ENCODE measurements at regions not wholly inside any gene's neighbourhood (a gene's known extent, or its start where the extent isn't known, plus 50 kb on each side); places are given as distances from the start of the nearest gene placed in this dataset.

DNA sequence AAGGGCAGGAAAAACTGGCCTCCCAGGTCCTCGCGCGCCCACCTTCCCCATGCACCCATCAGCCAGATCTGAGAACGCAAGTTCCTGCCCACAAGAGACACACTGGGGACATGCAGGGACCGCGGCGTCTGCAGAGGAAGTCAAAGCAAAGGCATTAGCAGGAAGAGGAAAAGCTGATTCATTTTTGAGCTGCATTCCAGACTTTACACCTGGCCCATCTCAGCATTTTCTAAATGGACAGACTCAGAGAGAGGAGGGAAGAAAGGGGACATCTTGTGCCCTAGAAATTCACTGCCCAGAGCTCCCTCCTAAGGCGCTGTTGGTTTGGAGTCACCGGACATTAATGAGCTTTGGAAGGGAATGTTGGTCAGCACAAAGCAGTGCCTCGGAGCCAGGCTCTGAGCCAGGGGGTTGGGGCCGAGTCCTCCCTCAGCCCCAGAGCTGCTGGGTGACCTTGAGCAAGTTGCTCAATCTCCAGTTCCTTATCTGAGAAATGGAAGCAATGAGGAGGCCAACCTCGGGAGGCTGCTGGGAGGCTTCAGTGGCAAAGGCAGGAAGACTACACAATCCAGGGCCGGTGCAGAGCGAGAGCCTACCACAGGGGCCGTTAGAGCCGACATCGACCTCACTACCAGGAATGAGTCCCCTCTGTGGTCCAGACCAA is 150.5 kb upstream of the IQSEC1 start:
- DNase-seq = no peak

DNA sequence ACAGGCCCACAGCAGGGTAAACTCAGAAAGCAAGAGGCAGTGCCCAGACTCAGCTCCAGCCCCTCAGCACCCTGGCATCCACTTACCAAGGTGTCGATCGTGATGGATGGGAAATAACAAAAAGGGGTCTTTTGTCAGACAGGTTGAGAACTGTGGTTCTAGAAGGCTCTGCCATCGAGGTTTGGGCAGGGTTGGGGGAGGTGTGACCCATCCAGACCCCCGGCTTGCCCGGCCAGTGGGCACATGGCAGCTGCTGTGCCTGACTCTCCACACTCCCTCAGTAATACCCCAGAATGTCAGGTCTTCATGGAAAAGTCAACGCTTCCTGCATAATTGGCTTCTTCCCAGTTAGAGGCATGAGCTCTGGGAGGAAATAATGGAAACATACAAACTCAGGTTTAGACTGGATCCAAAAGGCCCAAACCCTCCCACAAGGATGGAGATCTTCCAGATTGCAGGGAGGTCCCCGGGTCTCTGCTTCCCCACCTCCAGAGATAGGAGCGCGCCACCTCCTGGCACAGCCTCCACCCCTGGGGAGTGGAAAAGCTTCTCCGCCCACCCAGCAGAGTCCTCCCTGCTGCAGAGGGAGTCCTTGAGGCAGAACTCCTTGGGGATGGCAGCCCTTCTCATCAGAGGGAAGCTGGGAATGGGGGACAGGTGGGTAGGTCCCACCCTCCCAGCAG is 149.8 kb upstream of the IQSEC1 start:
- DNase-seq = no peak

- no peak for DNase-seq
Observed at GRCh38 chr3:13222131-13222530, 148.9 kb upstream of the IQSEC1 start.

GRCh38 chr3:13221491-13222061 is 148.3 kb upstream of the IQSEC1 start:
- no peak for DNase-seq

DNA sequence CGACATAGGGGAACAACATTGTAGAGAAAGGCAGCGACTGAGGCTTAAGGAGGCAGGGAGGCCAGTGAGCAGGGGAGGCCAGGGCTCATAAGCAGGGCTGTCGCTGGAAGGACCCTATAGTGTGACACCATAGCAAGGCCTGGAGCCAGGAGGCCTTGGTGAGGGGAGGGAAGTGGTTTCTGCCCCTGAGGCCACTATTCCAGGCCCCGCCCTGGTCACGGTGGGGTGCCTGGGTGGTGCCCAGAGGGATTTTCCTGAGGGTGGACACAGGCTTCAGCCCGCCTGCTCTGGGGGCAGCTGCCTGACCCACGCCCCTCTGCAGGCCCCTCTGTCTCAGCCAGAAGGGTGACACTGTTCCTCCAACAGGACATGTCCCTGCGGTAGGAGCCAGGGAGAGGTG is 147.8 kb upstream of the IQSEC1 start:
- DNase-seq = no peak

DNA sequence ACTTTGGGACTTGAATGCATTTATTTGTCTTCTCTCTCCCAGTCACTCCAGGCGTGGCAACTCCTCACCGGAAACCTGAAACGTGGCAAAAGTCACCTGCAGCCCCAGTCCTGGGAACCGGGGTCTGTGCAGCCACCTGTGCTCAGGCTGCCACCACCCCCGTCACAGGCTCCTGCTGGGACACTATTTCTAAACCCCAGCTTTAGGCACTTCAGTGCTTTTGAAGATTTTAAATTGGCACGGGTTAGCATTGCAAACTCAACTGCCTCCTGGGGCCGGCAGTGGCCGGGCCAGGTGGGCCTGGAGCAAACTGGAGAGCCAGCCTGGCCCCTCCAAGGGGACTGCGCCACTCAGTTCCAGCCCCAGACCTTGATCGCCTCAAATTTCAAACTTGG is 146.7 kb upstream of the IQSEC1 start:
- DNase-seq = no peak

DNA sequence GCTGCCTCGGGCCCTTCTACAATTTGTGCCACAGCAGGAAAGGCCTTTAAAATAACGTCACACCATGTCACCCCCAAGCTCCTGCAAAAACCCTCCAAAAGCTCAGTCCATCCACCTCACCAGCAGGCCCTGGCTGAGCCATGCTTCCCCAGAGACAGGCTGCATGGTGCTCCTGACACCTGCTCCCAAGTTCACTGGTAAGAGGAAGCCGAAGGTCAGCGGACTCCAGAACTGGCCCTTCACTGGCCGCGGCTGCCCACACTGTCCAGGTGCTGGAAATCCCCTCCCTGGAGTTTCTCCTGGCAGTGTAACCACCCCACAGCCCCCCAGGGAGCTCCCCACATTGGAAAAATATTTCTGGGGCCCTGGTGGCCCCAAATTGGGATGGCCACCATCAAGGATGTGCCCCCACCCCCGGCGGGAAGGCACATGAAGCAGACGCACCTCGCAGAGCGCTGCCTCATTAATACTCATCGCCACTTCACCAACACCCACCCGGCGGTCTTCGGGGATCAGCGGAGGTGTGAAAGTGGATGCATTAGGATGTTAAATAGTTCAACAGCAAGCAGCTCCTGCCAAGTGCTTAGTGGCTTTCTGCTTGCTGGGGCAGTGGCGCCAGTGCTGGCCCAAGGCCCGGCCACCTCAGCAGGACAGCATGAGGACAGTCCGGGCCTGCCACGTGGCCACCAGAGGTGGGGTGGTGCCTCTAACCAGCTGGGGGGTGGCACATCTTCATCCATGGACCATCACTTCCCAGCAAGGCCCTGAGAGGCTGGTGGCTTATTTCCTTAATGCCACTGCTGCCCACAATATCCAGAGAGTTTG is 146.1 kb upstream of the IQSEC1 start:
- DNase-seq = no peak

DNA sequence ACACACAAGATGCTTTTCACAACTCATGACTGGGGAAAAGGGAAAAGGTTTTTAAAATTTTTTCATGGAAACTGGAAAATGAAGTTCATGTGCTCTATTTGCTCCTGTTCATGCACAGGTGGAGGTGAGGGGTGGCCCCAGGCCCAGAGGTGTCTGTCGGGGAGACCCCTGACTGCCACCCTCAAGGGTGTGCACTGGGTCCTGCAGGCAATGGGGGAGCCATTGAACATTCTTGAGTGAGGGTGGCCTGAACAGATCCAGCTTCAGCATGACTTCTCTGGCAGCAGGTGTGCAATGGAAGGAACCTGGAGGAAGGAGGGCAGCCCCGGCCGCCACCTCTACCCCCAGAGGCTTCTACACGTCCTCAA is 145.3 kb upstream of the IQSEC1 start:
- no peak for DNase-seq

DNA sequence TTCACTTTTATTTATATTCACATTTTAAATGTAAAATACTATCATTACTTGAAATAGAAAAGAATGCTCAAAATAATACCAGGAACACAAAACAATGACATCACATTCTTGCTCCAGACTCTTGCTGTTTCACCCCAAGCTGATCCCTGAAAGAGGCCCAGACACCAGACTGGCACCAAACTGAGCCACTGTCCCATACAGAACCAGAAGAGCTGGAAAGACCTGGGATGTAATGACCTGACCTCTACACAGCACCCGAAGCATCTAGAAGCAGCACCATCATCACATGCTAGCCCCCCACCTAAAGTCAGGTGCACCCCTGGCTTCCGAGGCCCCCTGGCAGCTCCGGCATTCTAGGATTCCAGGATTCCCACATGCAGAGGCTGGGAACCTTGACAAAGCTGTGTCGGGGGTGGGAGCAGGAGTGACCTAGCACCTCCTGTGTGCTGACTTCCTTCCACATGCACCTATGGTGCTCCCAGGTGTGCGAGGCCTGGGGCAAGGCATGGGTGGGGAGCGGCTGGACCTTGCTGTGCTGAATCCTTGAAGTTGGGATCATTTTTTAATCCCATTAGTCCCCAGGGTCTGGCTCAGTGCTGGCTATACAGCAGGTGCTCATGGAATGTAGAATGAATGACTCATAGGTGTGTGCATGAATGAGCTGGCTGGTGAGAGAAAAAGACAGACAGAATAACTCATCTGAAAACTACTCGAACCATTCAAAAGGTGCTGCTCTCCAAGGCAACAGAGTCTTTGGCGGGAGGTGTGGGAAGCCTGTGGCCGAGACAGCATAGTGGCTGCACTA is 144.7 kb upstream of the IQSEC1 start:
- DNase-seq = no peak

DNA sequence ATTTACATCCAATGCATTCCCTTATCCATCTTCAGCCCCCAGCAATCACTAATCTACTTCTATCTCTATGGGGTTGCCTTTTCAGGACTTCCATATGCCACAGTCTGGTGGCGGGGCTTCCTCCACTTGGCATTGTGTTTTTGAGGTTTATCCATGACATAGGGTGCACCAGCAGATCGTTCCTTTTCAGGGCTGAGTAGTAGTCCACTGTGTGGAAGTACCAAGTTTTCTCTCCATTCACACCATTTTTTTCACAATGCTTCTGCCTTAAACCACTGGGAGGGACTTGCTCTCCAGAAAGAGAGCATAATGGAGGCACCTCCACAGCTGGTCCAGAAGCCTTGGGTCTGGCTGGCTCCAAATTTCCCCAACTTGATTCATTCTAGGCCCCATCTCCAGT is 144.0 kb upstream of the IQSEC1 start:
- DNase-seq = no peak

DNA sequence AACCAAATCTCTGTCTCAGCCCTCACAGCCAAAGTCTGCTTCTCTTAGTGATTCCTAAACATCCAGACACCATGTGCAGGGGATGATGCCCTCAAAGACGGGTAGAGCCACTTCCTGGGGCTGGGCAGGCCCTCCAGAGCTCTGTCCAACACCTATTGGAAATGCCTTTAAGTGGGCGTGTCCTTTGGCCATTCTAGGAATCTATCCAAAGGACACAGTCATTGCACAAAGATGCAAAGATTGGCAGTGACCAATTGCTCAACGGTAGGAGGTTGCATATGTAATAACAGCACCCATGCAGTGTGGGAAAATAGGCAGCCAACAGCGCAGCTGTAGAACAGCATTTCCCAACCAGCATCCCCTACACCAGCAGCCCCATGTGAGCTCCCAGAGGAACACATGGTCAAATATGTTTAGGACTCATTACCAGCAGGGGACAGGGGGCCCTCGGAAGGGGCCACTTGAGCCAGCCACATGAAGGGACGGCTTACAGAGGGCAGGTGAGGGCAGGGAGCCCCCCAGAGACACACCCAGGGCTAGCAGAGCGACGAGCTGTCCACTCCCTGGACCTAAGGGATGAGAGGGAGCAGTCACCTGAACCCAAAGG is 142.8 kb upstream of the IQSEC1 start:
- DNase-seq = no peak

- DNase-seq = no peak
Observed at GRCh38 chr3:13214847-13215472, 141.7 kb upstream of the IQSEC1 start.

DNA sequence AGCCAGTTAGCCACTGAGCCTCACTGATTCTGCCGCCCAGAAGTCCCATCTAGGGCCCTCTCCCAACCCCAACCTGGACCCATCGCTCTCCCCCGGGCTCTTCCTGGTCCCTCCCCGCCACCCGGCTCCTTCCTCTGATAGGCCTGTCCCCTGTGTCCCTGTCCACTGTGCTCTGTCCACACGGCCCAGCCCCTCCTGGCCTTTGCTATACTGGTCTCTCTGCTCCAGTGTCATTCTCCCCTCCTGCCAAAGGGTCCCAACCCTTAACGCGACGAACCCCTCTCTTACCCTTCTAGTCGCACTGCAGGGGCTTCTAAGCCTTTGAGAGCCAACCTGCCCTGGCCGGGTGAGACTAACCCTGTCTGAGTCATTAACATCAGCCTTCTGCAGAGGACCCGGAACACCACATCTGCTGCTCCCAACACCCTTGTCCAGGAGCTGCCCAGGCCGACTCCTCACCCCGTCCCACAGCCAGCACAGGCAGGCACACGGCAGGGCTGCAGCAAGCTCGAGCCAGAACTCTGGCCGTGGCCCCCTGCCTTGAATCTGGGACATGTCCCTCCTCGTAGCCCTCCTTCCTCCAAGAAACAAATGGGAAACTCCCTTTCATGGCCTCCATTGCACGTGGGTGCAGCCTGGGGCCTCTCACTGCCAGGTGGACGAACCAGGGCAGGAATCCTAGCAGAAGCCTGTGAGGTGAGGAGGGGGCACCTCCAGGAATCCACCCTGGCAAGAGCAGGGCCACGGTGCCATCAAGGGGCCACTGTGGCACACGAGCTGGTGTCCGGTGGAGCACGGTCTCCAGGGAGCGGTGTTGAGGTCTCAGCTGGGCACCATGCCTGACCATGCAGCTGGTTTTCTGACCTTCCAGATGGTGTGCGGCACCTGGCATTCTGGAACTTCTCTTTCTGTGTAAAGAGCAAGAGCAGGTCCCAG is 140.9 kb upstream of the IQSEC1 start:
- no peak for DNase-seq

DNA sequence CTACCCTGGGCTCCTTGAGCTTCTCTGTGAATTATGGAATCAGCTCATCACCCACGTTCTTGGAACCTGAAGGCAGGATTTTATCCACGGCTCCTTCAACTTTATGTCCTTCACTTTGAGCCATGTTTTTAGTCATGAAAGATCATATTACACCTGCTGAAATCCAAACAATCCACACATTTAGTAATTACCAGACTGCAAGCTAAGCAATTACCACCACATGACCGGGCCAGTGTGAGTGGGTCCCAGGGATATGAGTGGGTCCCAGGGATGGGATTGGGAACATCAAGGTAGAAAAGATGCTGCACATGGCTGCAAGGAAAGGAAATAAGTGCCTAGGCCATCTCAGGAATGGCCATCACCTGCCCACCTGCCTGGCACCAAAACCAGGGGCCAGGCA is 140.3 kb upstream of the IQSEC1 start:
- DNase-seq = no peak

GRCh38 chr3:13211605-13212210 is 138.5 kb upstream of the IQSEC1 start:
- no peak for DNase-seq

DNA sequence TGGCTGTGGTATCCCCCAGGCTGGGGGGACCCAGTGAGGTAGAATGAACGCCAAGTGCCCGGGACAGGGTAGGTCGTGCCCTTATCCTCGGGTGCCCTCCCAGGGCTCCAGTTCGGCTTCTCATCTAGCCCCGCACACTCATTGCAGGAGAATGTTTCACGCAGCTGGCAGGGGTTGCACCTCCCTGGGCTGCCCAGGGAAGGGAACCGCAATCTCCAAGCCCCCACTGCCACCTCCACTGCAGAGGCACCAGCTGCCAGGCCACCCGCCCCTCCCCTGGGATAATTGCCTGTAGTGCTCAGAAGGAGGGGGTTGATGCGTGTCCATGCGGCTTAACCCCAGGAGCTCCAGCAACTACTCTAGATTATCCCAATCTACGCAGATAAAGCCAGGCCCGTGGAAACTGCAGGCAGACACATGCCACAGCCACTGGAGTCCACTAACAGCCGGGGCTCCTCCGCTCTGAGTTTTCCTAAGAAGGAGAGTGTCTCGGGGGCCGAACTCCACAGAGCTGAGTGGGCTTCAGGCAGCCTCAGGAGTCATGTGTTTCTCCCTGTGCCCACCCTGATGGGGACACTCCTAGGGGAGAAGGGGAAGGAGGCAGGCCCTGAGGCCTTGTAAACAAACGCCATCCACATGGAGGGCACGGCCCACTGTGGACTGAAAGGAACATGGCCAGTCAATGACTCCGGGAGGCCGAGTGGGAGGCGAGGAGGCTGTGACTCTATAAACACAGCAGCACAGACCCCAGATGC is 137.2 kb upstream of the IQSEC1 start:
- no peak for DNase-seq

- no peak for DNase-seq
Observed at GRCh38 chr3:13209634-13209997, 136.4 kb upstream of the IQSEC1 start.

GRCh38 chr3:13208706-13209633 is 135.7 kb upstream of the IQSEC1 start:
- DNase-seq = no peak
